GM23338 (cell line): ENCODE measurements at regions not wholly inside any gene's neighbourhood (a gene's known extent, or its start where the extent isn't known, plus 50 kb on each side); places are given as distances from the start of the nearest gene placed in this dataset.

ENCODE experiments used
- CREB1 ChIP-seq: fragments of 250-450 bp; sonication (Bioruptor Pico); IDR thresholded peaks from 2 replicates; pipeline ENCODE4 v1.5.0; 2020; ENCODE audit warnings: low read depth, mild to moderate bottlenecking, moderate library complexity
- CTCF ChIP-seq, 2 experiments: fragments of 200-600 bp in 1 of 2; sonication (generic) in 1 of 2; conservative IDR thresholded peaks; 2 replicates each; pipeline versions ENCODE4 v1.5.1 to v1.6.1; 2016 to 2017; ENCODE audit warnings: antibody characterized with exemption in 2 of 2, low read depth in 2 of 2, mild to moderate bottlenecking in 2 of 2, moderate library complexity in 1 of 2
- EZH2 ChIP-seq: fragments of 200-600 bp; sonication (generic); IDR thresholded peaks from one replicate; pipeline ENCODE4 v1.8.0; 2017; ENCODE audit warnings: antibody characterized with exemption, mild to moderate bottlenecking, low read depth; ENCODE audit not compliant: unreplicated experiment
- EZH2phosphoT487 ChIP-seq: fragments of 200-600 bp; sonication (generic); IDR thresholded peaks from one replicate; pipeline ENCODE4 v1.8.1; 2018; ENCODE audit warnings: antibody characterized with exemption; ENCODE audit not compliant: unreplicated experiment
- JUNB ChIP-seq: IDR thresholded peaks from one replicate; pipeline ENCODE4 v1.6.1; 2016; ENCODE audit warnings: antibody characterized with exemption; ENCODE audit not compliant: unreplicated experiment
- POLR2AphosphoS5 ChIP-seq: IDR thresholded peaks from 2 replicates; pipeline ENCODE4 v1.6.1; 2016; ENCODE audit warnings: antibody characterized with exemption, low read depth
- REST ChIP-seq: IDR thresholded peaks from one replicate; pipeline ENCODE4 v1.6.1; 2018; ENCODE audit warnings: antibody characterized with exemption; ENCODE audit not compliant: unreplicated experiment
- STAT1 ChIP-seq: IDR thresholded peaks from one replicate; pipeline ENCODE4 v1.6.1; 2016; ENCODE audit warnings: antibody characterized with exemption; ENCODE audit not compliant: unreplicated experiment
- ZNF114 ChIP-seq: fragments of 250-450 bp; sonication (Bioruptor Pico); IDR thresholded peaks from 2 replicates; pipeline ENCODE4 v1.5.0; 2020; ENCODE audit warnings: mild to moderate bottlenecking, moderate library complexity
- ZNF462 ChIP-seq: fragments of 250-450 bp; sonication (Bioruptor Pico); IDR thresholded peaks from 2 replicates; pipeline ENCODE4 v1.5.0; 2020; ENCODE audit warnings: mild to moderate bottlenecking, moderate library complexity

GRCh38 chr1:173392895-173393658, 84.1 kb upstream of the PRDX6 start (continued):
- no peak for TF ChIP-seq ZNF462 (CRISPR knock-in tag)
- no peak for TF ChIP-seq EZH2
- no peak for TF ChIP-seq JUNB
- TF ChIP-seq EZH2phosphoT487: no peak
- TF ChIP-seq STAT1: no peak
- TF ChIP-seq CREB1 (CRISPR knock-in tag): no peak
- no peak for TF ChIP-seq POLR2AphosphoS5
- TF ChIP-seq CTCF (conservative IDR thresholded peaks at IDR 0.05; ENCODE audit: low read depth in 2 of 2): no peak
- TF ChIP-seq REST: no peak
- TF ChIP-seq ZNF114 (CRISPR knock-in tag): no peak
